Mesendoderm (in vitro differentiated cells): ENCODE measurements at regions not wholly inside any gene's neighbourhood (a gene's known extent, or its start where the extent isn't known, plus 50 kb on each side); places are given as distances from the start of the nearest gene placed in this dataset.

Source experiments
- DNase-seq: peaks from one replicate; pipeline ENCODE4 v3.0.0; 2013
- H2AK5ac ChIP-seq: 2 replicates; pipeline ENCODE4 v1.6.1; 2013; ENCODE audit warnings: low read length, inconsistent platforms
- H2BK120ac ChIP-seq: 2 replicates; pipeline ENCODE4 v1.6.1; 2013; ENCODE audit warnings: low read depth, mild to moderate bottlenecking, low read length, moderate library complexity, mixed read lengths
- H2BK15ac ChIP-seq: replicated peaks from 2 replicates; pipeline ENCODE4 v1.6.1; 2013; ENCODE audit warnings: low read depth, mild to moderate bottlenecking, moderate library complexity
- H2BK5ac ChIP-seq: 2 replicates; pipeline ENCODE4 v1.6.1; 2013; ENCODE audit warnings: low read length, inconsistent platforms
- H3K18ac ChIP-seq: 2 replicates; pipeline ENCODE4 v1.6.1; 2013; ENCODE audit warnings: mild to moderate bottlenecking, low read length, mixed read lengths
- H3K23ac ChIP-seq: one replicate; pipeline ENCODE4 v1.6.1; 2013; ENCODE audit warnings: low read length
- H3K27ac ChIP-seq: 2 replicates; pipeline ENCODE4 v1.5.1; 2013; ENCODE audit warnings: low read depth, mild to moderate bottlenecking, inconsistent platforms, low read length, moderate library complexity
- H3K27me3 ChIP-seq: 2 replicates; pipeline ENCODE4 v1.6.1; 2013; ENCODE audit warnings: low read length, control low read depth, mild to moderate bottlenecking, inconsistent platforms; ENCODE audit not compliant: insufficient read depth, poor library complexity
- H3K36me3 ChIP-seq: 2 replicates; pipeline ENCODE4 v1.6.1; 2013; ENCODE audit warnings: low read length, inconsistent platforms; ENCODE audit not compliant: control insufficient read depth, insufficient read depth
- H3K4ac ChIP-seq: one replicate; pipeline ENCODE4 v1.6.1; 2013; ENCODE audit warnings: low read depth, mild to moderate bottlenecking, low read length, moderate library complexity
- H3K4me1 ChIP-seq: 2 replicates; pipeline ENCODE4 v1.6.1; 2013; ENCODE audit warnings: low read depth, low read length, inconsistent platforms; ENCODE audit not compliant: control insufficient read depth
- H3K4me2 ChIP-seq: 2 replicates; pipeline ENCODE4 v1.6.1; 2013; ENCODE audit warnings: low read length
- H3K4me3 ChIP-seq: 2 replicates; pipeline ENCODE4 v1.5.1; 2013; ENCODE audit warnings: mild to moderate bottlenecking, low read length
- H3K56ac ChIP-seq: one replicate; pipeline ENCODE4 v1.6.1; 2013; ENCODE audit warnings: low read length
- H3K79me1 ChIP-seq: 2 replicates; pipeline ENCODE4 v1.6.1; 2013; ENCODE audit warnings: low read length, inconsistent platforms
- H3K79me2 ChIP-seq: 2 replicates; pipeline ENCODE4 v1.6.1; 2013; ENCODE audit warnings: mild to moderate bottlenecking, low read length; ENCODE audit not compliant: control insufficient read depth, insufficient read depth
- H3K9ac ChIP-seq: 2 replicates; pipeline ENCODE4 v1.6.1; 2013; ENCODE audit warnings: low read length, inconsistent platforms
- H4K5ac ChIP-seq: one replicate; pipeline ENCODE4 v1.6.1; 2013; ENCODE audit warnings: low read length
- H4K8ac ChIP-seq: one replicate; pipeline ENCODE4 v1.6.1; 2013; ENCODE audit warnings: low read depth, mild to moderate bottlenecking, control low read depth, low read length, moderate library complexity
- WGBS: extraction: QIAGEN DNeasy Blood & Tissue Kit; methylation state at CpG from one replicate; pipeline ENCODE4 v1.1.7; 2013; ENCODE audit warnings: low lambda C conversion rate, missing lambda C conversion rate; ENCODE audit not compliant: insufficient coverage; ENCODE audit errors: extremely low coverage; 5-methylcytosine and 5-hydroxymethylcytosine counted together

- H3K4me3 ChIP-seq = no peak overlapping the region
- peak overlapping the region; percentile 44 for H2BK5ac ChIP-seq
- H2BK15ac ChIP-seq = no peak overlapping the region
- H3K79me1 ChIP-seq = no peaks in the 10 kb centered on the region
- WGBS = no CpG with 5 or more reads among the region's 6 CpGs
- H4K5ac ChIP-seq = no peak overlapping the region
- no peak overlapping the region for H2AK5ac ChIP-seq
- peaks cover 4% of the 10 kb centered on the region for H3K4me1 ChIP-seq
- no peak overlapping the region for H2BK120ac ChIP-seq
- H3K36me3 ChIP-seq = no peaks in the 10 kb centered on the region
- no peaks in the 10 kb centered on the region for H3K79me2 ChIP-seq
- H3K9ac ChIP-seq = no peak overlapping the region
- peak overlapping the region; percentile 3 for H3K56ac ChIP-seq
- H3K4me2 ChIP-seq = no peak overlapping the region
- H3K18ac ChIP-seq = no peak overlapping the region
- H4K8ac ChIP-seq = no peak overlapping the region
- H3K4ac ChIP-seq = no peak overlapping the region
- no peaks in the 10 kb centered on the region for H3K27me3 ChIP-seq
- peak; percentile 90 for DNase-seq
- no peak overlapping the region for H3K27ac ChIP-seq
- H3K23ac ChIP-seq = no peak overlapping the region
Measured at GRCh38 chr5:74035521-74035937, 409.5 kb downstream of the ARHGEF28 start.

GRCh38 chr5:74034733-74035132, 408.7 kb downstream of the ARHGEF28 start:
- Histone ChIP-seq H4K5ac (no peak overlapping the region), H3K4me2 (no peak overlapping the region), H2BK15ac (no peak overlapping the region), H3K4me1 (peaks cover 4% of the 10 kb centered on the region), H3K79me2 (no peaks in the 10 kb centered on the region), H3K27me3 (no peaks in the 10 kb centered on the region), H3K23ac (no peak overlapping the region), H3K4ac (no peak overlapping the region), H3K9ac (no peak overlapping the region), H3K79me1 (no peaks in the 10 kb centered on the region), H4K8ac (no peak overlapping the region), H3K18ac (no peak overlapping the region), H2BK120ac (peak overlapping the region; percentile 31), H3K36me3 (no peaks in the 10 kb centered on the region), H3K4me3 (no peak overlapping the region), H3K27ac (no peak overlapping the region), H2AK5ac (no peak overlapping the region), H3K56ac (peak overlapping the region; percentile 26), H2BK5ac (no peak overlapping the region)
- DNase-seq = no peak
- WGBS = no CpG with 5 or more reads among the region's 11 CpGs

GRCh38 chr5:74032617-74033016, 406.6 kb downstream of the ARHGEF28 start:
- WGBS = no CpG with 5 or more reads among the region's 1 CpG
- H3K18ac ChIP-seq = no peak overlapping the region
- no peaks in the 10 kb centered on the region for H3K36me3 ChIP-seq
- H4K5ac ChIP-seq = no peak overlapping the region
- H3K9ac ChIP-seq = no peak overlapping the region
- H3K27me3 ChIP-seq = no peaks in the 10 kb centered on the region
- no peaks in the 10 kb centered on the region for H3K79me1 ChIP-seq
- no peak overlapping the region for H3K56ac ChIP-seq
- no peaks in the 10 kb centered on the region for H3K79me2 ChIP-seq
- H3K4me2 ChIP-seq = no peak overlapping the region
- no peak overlapping the region for H2AK5ac ChIP-seq
- H3K27ac ChIP-seq = no peak overlapping the region
- H3K23ac ChIP-seq = no peak overlapping the region
- H3K4me1 ChIP-seq = peaks cover 4% of the 10 kb centered on the region
- H2BK15ac ChIP-seq = no peak overlapping the region
- H4K8ac ChIP-seq = no peak overlapping the region
- H3K4me3 ChIP-seq = no peak overlapping the region
- no peak for DNase-seq
- H2BK5ac ChIP-seq = no peak overlapping the region
- H3K4ac ChIP-seq = no peak overlapping the region
- no peak overlapping the region for H2BK120ac ChIP-seq

GRCh38 chr5:74031536-74031935, 405.5 kb downstream of the ARHGEF28 start:
- Histone ChIP-seq H3K4me3 (no peak overlapping the region), H3K23ac (no peak overlapping the region), H3K4me1 (peaks cover 4% of the 10 kb centered on the region), H2BK5ac (no peak overlapping the region), H3K79me2 (no peaks in the 10 kb centered on the region), H3K36me3 (no peaks in the 10 kb centered on the region), H4K8ac (no peak overlapping the region), H2BK120ac (peak overlapping the region; percentile 39), H3K9ac (peak overlapping the region; percentile 32), H3K79me1 (no peaks in the 10 kb centered on the region), H2BK15ac (no peak overlapping the region), H4K5ac (no peak overlapping the region), H3K18ac (peak overlapping the region; percentile 15), H3K4me2 (no peak overlapping the region), H3K27ac (no peak overlapping the region), H2AK5ac (no peak overlapping the region), H3K56ac (peak overlapping the region; percentile 40), H3K4ac (peak overlapping the region; percentile 93), H3K27me3 (no peaks in the 10 kb centered on the region)
- peak; percentile 69 for DNase-seq
- no CpG with 5 or more reads among the region's 3 CpGs for WGBS

GRCh38 chr5:74030821-74031220, 404.8 kb downstream of the ARHGEF28 start:
- Histone ChIP-seq H3K4me2 (no peak overlapping the region), H3K56ac (peak overlapping the region; percentile 45), H2BK15ac (peak overlapping the region; percentile 14), H3K79me2 (no peaks in the 10 kb centered on the region), H3K4ac (peak overlapping the region; percentile 93), H4K8ac (no peak overlapping the region), H2BK120ac (peak overlapping the region; percentile 49), H2AK5ac (no peak overlapping the region), H3K9ac (peak overlapping the region; percentile 32), H3K18ac (peak overlapping the region; percentile 15), H3K27me3 (no peaks in the 10 kb centered on the region), H3K27ac (no peak overlapping the region), H2BK5ac (peak overlapping the region; percentile 77), H3K79me1 (no peaks in the 10 kb centered on the region), H3K36me3 (no peaks in the 10 kb centered on the region), H3K23ac (no peak overlapping the region), H4K5ac (no peak overlapping the region), H3K4me1 (peaks cover 4% of the 10 kb centered on the region), H3K4me3 (no peak overlapping the region)
- WGBS = no CpG with 5 or more reads among the region's 5 CpGs
- peak; percentile 31 for DNase-seq

GRCh38 chr5:74030371-74030770, 404.4 kb downstream of the ARHGEF28 start:
- Histone ChIP-seq H3K4me3 (no peak overlapping the region), H2BK15ac (peak overlapping the region; percentile 8), H3K56ac (peak overlapping the region; percentile 45), H2AK5ac (no peak overlapping the region), H3K18ac (no peak overlapping the region), H3K4me1 (peaks cover 4% of the 10 kb centered on the region), H2BK5ac (peak overlapping the region; percentile 77), H2BK120ac (peak overlapping the region; percentile 49), H3K27me3 (no peaks in the 10 kb centered on the region), H3K79me2 (no peaks in the 10 kb centered on the region), H3K4ac (no peak overlapping the region), H4K5ac (no peak overlapping the region), H3K23ac (no peak overlapping the region), H3K9ac (no peak overlapping the region), H3K36me3 (no peaks in the 10 kb centered on the region), H4K8ac (no peak overlapping the region), H3K4me2 (no peak overlapping the region), H3K27ac (no peak overlapping the region), H3K79me1 (no peaks in the 10 kb centered on the region)
- no peak for DNase-seq
- WGBS = no CpG with 5 or more reads among the region's 4 CpGs
